KBM-7 (cell line): ENCODE measurements at regions not wholly inside any gene's neighbourhood (a gene's known extent, or its start where the extent isn't known, plus 50 kb on each side); places are given as distances from the start of the nearest gene placed in this dataset.
"Not testable (repeated sequence)": the region's sequence is repeated elsewhere in the genome, so short reads cannot be mapped to it uniquely, and the experiment has no call there.

Experiments used
- DNase-seq: peaks from one replicate; pipeline ENCODE4 v3.0.0-alpha.2; 2015
- in situ Hi-C: fragments of 300-500 bp; cut with MboI; formaldehyde crosslinking; loops from 2 replicates; pipeline ENCODE4 v1.14.3; 2020; ENCODE audit warnings: low sequenced_read_pairs, low pct_unique_long_range_greater_than_20kb, mixed read lengths

- no peak for DNase-seq
- in situ Hi-C loops = no loop called here
These were observed 105.2 kb upstream of the FGF16 start for GRCh38 chrX:77342004-77342403.

- DNase-seq = no peak
- in situ Hi-C loops = no loop called here
These were observed 100.3 kb upstream of the FGF16 start for GRCh38 chrX:77346859-77347258.

GRCh38 chrX:77347572-77347971, 99.6 kb upstream of the FGF16 start:
- no peak for DNase-seq
- in situ Hi-C loops = no loop called here

DNA sequence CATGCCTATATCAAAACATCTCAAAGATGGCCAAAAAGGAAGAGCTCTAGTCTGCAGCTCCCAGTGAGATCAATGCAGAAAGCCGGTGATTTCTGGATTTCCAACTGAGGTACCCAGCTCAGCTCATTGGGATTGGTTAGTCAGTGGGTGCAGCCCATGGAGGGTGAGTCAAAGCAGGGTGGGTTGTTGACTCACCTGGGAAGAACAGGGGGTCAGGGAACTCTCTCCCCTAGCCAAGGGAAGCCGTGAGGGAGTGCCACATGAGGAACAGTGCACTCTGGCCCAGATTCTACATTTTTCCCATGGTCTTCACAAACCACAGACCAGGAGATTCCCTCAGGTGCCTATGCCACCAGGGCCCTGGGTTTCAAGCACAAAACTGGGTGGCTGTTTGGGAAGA, 57.3 kb upstream of the FGF16 start:
- in situ Hi-C loops = no loop called here
- DNase-seq = no peak

DNA sequence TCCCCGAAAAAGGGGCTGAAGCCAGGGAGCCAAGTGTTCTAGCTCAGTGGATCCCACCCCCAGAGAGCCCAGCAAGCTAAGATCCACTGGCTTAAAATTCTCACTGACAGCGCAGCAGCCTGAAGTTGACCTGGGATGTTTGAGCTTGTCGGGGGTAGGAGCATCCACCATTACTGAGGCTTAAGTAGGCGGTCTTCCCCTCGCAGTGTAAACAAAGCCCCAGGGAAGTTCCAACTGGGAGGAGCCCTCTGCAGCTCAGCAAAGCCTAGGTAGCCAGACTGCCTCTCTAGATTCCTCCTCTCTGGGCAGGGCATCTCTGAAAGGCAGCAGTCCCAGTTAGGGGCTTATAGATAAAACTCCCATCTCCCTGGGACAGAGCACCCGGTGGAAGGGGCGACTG, 56.8 kb upstream of the FGF16 start:
- in situ Hi-C loops, DNase-seq: not testable (repeated sequence)

GRCh38 chrX:77396781-77397180, 50.4 kb upstream of the FGF16 start:
- in situ Hi-C loops = no loop called here
- no peak for DNase-seq
